GM06990 (cell line): ENCODE measurements at regions not wholly inside any gene's neighbourhood (a gene's known extent, or its start where the extent isn't known, plus 50 kb on each side); places are given as distances from the start of the nearest gene placed in this dataset.

Source experiments
- DNase-seq: peaks from one replicate; pipeline ENCODE4 v3.0.0-alpha.2; 2011; ENCODE audit not compliant: insufficient read length; ENCODE audit errors: extremely low read depth
- H3K27me3 ChIP-seq: replicated peaks from 2 replicates; pipeline ENCODE4 v1.6.0; 2011; ENCODE audit warnings: low read length; ENCODE audit not compliant: control insufficient read depth, insufficient read depth
- H3K36me3 ChIP-seq: 2 replicates; pipeline ENCODE4 v1.5.1; 2011; ENCODE audit warnings: low read length; ENCODE audit not compliant: control insufficient read depth, insufficient read depth
- H3K4me3 ChIP-seq: replicated peaks from 2 replicates; pipeline ENCODE4 v1.5.1; 2011; ENCODE audit warnings: low read depth, mild to moderate bottlenecking, control low read depth, low read length
- TF ChIP-seq, protein P1 (sequence below): IDR thresholded peaks from 2 replicates; pipeline ENCODE4 v1.5.1; 2011; ENCODE audit warnings: low read length, control low read depth, mild to moderate bottlenecking, inconsistent platforms; ENCODE audit not compliant: insufficient read depth, poor library complexity, severe bottlenecking

DNA sequence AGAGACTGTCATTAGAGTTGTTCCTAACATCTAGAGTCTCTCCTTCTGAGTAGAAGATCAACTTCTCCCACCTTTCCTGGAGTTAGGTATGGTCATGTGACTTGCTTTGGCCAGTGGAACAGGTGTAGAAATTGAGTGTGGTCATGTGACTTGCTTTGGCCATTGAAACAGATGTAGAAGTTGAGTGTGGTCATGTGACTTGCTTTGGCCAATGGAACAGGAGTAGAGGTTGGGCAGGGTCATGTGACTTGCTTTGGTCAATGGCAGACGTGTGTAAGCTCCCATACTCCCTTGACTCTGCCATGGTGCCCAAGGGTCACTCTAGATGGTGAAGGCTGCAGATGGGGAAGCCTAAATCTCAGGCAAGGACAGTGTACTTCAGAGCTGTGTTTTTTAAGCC is 306.0 kb downstream of the NPHP4 start:
- Histone ChIP-seq H3K4me3 (no peak overlapping the region), H3K27me3 (no peaks in the 10 kb centered on the region; the same call in 1 of the 2 replicates), H3K36me3 (no peaks in the 10 kb centered on the region)
- no peak for DNase-seq
- TF ChIP-seq, protein P1, sequence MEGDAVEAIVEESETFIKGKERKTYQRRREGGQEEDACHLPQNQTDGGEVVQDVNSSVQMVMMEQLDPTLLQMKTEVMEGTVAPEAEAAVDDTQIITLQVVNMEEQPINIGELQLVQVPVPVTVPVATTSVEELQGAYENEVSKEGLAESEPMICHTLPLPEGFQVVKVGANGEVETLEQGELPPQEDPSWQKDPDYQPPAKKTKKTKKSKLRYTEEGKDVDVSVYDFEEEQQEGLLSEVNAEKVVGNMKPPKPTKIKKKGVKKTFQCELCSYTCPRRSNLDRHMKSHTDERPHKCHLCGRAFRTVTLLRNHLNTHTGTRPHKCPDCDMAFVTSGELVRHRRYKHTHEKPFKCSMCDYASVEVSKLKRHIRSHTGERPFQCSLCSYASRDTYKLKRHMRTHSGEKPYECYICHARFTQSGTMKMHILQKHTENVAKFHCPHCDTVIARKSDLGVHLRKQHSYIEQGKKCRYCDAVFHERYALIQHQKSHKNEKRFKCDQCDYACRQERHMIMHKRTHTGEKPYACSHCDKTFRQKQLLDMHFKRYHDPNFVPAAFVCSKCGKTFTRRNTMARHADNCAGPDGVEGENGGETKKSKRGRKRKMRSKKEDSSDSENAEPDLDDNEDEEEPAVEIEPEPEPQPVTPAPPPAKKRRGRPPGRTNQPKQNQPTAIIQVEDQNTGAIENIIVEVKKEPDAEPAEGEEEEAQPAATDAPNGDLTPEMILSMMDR: no peak

DNA sequence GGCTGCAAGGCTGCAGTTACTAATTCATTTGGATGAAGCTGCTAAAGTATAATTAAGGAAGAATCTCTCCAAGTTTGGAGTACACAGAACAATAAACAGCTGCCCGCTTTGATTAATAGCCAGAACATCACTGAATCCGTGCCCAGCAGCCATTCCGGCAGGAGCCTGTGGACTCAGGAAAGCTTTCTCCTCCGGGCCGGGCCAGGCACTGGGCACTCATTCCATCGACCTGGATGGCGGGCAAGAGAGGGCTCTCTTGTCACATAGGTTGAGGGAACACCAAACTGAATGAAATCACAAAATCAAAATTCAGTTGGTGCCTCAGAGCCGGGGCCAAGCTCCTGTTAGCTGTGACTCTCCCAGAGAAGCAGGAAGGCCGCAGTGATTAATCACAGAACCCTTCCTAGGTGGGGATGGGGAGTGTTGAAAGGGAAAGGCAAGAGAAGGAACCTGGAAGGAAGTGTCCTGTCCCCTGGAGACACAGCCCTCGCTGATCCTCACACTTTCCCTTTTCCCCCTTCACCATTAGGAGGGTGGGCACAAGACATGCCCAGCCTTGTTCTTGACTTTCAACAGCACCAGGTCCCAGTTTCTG is 306.7 kb downstream of the NPHP4 start:
- DNase-seq: no peak
- no peak overlapping the region for H3K4me3 ChIP-seq
- TF ChIP-seq, protein P1: no peak
- H3K27me3 ChIP-seq: no peaks in the 10 kb centered on the region; the same call in 1 of the 2 replicates
- H3K36me3 ChIP-seq: no peaks in the 10 kb centered on the region

DNA sequence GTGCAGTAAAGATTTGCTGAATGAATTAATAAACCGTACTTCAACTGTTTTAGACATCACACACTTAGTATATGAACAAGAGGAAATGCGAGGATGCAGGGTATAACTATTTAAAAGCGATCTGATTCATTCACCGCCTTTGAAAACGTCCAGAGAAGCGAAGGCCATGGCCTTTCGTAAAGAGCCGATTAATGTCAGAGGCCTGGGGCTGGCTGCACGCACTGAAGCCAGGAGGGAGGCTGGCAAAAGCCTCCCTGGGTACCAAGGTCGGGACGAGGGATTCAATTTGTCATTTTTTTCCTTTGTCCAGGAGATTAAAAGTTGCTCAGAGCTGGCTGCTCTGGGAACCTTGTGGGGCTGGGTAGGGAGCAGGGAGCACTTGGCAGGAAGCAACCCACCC is 307.4 kb downstream of the NPHP4 start:
- H3K27me3 ChIP-seq: no peaks in the 10 kb centered on the region; the same call in 1 of the 2 replicates
- no peak for DNase-seq
- H3K4me3 ChIP-seq: no peak overlapping the region
- no peaks in the 10 kb centered on the region for H3K36me3 ChIP-seq
- TF ChIP-seq, protein P1: no peak

DNA sequence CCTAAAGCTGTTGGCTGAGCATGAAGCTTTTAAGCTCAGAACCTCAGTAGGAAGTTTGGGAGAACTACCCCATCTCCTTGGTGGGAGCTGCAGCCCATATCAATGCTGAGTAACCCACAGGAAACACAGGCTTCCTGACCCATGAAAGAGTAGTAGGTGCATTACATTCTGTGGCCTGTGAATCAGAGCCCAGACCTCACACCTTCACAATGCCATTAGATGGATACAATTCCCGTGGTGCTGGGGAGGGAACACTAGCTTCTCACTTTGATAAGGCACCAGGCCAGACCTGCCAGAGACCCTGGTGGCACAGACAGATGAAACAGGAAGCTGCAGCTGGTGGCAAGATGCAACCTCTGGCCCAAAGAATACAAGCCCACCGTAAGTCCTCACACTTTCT is 308.8 kb downstream of the NPHP4 start:
- TF ChIP-seq, protein P1: no peak
- DNase-seq: no peak
- no peaks in the 10 kb centered on the region; the same call in 1 of the 2 replicates for H3K27me3 ChIP-seq

DNA sequence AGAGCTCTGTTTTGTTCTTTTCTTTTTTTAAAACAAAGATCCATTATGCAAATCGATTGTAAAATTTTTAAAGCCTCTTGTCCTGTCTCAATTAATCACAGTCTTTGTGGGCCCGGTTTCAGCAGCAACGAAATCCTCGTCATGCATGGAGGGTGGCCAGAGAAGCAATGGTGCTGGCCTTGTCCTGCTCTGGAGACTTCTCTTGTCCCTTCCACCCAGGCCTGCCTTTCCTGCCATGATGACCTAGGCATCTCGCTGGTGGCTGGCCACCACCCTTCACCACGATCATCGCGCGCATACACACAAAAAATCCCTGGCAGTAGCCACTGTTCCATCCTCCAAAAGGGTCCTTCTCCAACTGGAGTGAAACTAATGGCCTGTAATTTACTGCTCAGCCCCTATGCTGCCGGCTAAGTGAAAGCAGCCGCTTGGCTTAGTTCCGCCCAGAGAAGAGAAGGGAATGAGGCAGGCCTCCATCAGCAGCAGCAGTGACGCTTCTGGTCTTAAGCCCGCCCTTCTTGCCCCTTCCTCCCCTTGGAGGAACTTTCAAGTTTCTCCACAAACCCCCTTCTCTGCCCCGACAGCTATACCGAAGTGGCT is 309.5 kb downstream of the NPHP4 start:
- DNase-seq: no peak
- Histone ChIP-seq H3K4me3 (no peak overlapping the region), H3K27me3 (no peaks in the 10 kb centered on the region; the same call in 1 of the 2 replicates), H3K36me3 (no peaks in the 10 kb centered on the region)
- TF ChIP-seq, protein P1: no peak

More for the DNA sequence above, 308.8 kb downstream of the NPHP4 start:
- Histone ChIP-seq H3K4me3 (no peak overlapping the region), H3K36me3 (no peaks in the 10 kb centered on the region)
